ENCODE measurements at regions not wholly inside any gene's neighbourhood (a gene's known extent, or its start where the extent isn't known, plus 50 kb on each side); places are given as distances from the start of the nearest gene placed in this dataset.

GRCh38 chr10:88081457-88082054, 218.1 kb downstream of the PTEN start:
- DNase-seq (ENCODE audit: low read depth in 4 of 4, low spot score in 3 of 4) = no peak

DNA sequence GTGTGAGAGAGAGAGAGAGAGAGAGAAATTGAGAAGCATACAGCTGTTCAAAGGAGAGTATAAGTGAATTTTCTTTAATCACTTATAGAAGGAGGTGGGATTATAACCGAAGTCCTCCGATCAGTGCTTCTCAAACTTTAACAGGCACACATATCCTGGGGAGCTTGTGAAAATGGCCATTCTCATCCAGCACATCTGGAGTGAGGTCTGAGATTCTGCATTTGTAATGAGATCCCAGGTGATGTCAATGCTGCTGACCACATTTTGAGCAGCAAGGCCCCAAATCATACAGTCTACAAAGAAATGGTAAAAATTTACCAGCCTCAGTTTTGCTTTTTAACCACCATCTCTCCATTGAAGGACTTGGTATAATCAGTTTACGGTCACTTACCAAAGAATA, 219.0 kb downstream of the PTEN start:
- no peak for DNase-seq (ENCODE audit: low read depth in 4 of 4, low spot score in 3 of 4)

GRCh38 chr10:88082806-88083596, 219.6 kb downstream of the PTEN start:
- DNase-seq (ENCODE audit: low read depth in 4 of 4, low spot score in 3 of 4) = no peak

DNA sequence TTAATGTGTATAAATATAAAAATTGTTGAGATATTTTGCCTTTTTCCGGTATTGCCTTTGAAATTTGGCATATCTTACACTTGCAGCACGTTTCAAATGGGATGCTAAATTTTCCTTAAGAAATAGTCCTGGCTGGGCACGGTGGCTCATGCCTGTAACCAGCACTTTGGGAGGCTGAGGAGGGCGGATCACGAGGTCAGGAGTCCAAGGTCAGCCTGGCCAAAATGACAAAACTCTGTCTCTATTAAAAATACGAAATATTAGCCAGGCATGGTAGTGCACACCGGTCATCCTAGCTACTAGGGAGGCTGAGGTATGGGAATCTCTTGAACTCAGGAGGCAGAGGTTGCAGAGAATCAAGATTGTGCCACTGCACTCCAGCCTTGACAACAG, 220.2 kb downstream of the PTEN start:
- DNase-seq (ENCODE audit: low read depth in 4 of 4, low spot score in 3 of 4) = no peak

GRCh38 chr10:88086187-88086960, 222.9 kb downstream of the PTEN start:
- DNase-seq (ENCODE audit: low read depth in 4 of 4, low spot score in 3 of 4) = no peak

DNA sequence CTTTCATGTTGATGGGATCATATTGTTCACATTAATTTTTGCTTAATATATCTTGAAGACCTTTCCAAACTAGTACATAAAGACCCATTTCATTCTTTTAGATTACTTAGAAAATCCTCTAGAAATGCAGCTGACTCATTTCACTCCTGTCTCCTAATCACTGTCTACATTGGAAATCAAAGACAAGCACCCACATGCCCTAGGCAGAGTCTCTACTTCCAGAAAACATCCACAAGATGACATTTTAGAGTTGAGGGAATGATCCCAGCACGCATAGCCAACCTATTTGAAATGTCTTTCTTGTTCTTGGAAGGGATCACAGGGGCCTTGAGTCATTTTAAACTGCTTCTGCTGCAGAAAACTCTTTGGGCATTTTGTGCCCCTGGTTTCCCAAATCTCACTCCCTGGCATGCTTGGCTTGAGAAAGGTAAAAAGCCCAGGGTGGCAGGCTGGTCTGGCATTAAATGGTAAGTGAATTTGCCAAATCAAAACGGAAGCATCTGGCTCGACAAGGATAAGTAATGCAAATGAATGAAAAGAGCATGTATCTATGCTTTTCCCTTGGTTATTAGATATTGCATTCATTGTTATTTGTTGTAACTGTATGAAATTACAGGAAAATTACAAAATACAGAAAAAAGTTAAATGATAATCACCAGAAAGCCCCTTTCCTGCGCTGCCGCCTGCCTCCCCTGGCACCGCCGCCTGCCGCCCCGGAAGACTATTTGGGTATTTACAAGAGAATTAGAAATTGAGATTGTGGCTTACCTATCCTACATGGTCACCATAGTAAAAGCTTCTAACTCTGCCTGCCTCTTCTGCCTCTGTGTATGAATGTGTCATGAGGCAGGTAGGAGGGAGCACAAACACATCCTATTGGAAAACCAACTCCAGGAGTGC, 225.3 kb downstream of the PTEN start:
- no peak for DNase-seq (ENCODE audit: low read depth in 4 of 4, low spot score in 3 of 4)

DNA sequence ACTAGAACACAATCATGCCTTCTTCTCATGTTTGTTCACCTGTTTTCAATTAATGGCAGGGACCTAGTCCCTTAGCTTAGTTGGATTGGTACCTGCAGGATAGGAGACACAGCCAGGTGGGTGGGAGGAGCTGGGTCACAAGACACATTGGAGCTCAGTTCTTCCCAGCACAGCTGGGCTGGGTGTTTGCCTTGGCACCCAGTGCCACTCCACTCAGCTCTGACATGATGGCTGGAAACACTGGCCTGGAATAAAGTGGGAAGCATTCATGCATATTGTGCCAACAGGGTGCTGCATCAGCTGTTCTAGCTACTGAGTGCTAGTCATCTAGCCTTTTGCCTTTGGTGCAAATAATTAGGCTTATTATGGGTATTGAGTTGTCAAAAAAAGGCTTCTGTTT, 226.1 kb downstream of the PTEN start:
- no peak for DNase-seq (ENCODE audit: low read depth in 4 of 4, low spot score in 3 of 4)

DNA sequence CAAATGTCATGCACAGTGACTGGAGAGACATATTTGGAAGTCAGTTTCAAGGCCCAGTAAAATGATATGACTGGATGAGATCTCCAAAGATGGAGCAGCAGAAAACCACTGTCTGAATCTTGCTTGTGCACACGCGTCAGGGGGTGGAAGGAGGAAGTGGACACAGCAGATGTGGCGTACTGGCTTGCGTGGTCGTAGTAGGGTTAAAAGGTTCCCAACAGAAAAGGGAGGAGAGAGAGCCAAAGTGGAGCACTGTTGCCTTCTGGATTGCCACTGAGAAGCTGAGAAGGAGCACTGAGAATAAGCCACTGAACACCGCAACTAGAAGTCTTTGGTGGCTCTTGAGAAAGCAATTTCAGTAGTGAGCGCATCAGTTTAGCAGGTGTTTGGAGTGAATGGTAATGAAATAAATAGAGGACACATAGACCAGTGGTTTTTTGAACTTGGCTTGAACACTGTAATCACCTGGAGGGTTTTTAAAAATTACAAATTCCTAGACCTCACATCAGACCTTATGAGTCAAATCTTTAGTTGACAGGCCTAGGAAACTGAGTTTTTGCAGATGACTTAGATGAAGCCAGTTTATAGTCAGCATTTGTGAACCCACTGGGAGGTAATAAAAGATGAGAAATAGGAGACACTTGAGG, 227.3 kb downstream of the PTEN start:
- no peak for DNase-seq (ENCODE audit: low read depth in 4 of 4, low spot score in 3 of 4)

DNA sequence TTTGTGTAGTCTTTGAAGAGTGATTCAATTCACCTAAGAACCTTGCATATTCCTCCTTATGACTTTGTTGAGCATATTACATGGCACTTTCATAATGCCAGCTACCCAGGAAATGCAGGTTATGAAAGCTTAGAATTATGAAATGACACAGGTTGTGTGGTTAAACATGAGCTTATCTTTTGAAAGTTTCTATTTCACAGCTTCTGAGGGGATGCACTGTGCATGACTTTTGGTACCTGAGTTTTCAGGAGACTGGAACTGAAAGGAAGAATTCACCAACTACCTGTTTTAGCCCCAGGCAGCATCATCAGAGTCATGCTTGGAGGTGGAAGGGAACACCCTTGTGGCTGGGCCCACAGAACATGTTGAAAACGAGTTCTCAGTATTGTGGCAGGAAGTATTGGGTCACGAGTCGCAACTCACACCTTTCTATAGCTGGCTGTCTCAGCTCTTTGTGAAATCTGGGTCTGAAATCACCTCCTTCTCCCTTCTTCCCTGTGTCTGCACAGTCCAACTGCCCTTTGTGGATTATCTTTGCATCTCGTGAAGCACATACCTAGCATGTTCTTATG, 228.2 kb downstream of the PTEN start:
- DNase-seq (ENCODE audit: low read depth in 4 of 4, low spot score in 3 of 4) = no peak

GRCh38 chr10:88092265-88092664, 228.8 kb downstream of the PTEN start:
- no peak for DNase-seq (ENCODE audit: low read depth in 4 of 4, low spot score in 3 of 4)

GRCh38 chr10:88092973-88093372, 229.5 kb downstream of the PTEN start:
- no peak for DNase-seq (ENCODE audit: low read depth in 4 of 4, low spot score in 3 of 4)

DNA sequence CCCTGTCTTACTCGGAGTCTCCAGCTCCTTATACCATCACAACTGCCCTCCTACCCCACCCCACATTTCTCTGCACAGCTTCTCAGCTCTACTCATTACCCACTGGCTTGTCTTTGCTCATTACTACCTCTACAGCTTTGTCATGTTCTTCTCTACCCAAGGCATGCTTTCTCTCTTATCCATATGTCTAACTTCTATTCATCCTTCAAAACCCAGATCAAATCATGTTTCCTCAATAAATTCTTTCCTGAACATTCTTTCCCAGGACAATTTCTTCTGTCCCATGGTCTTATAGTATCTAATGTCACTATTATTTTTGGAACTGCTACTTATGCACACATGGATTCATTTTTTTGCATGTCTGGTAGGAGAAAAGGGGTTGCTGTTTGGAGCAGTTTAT, 231.4 kb downstream of the PTEN start:
- DNase-seq (ENCODE audit: low read depth in 4 of 4, low spot score in 3 of 4) = no peak

GRCh38 chr10:88095223-88095721, 231.8 kb downstream of the PTEN start:
- no peak for DNase-seq (ENCODE audit: low read depth in 4 of 4, low spot score in 3 of 4)

- no peak for DNase-seq (ENCODE audit: low read depth in 4 of 4, low spot score in 3 of 4)
Observed at GRCh38 chr10:88095778-88096431, 232.5 kb downstream of the PTEN start.

GRCh38 chr10:88097092-88097516, 233.7 kb downstream of the PTEN start:
- DNase-seq (ENCODE audit: low read depth in 4 of 4, low spot score in 3 of 4) = no peak

- DNase-seq (ENCODE audit: low read depth in 4 of 4, low spot score in 3 of 4) = no peak
Observed at GRCh38 chr10:88097536-88097935, 234.1 kb downstream of the PTEN start.

DNA sequence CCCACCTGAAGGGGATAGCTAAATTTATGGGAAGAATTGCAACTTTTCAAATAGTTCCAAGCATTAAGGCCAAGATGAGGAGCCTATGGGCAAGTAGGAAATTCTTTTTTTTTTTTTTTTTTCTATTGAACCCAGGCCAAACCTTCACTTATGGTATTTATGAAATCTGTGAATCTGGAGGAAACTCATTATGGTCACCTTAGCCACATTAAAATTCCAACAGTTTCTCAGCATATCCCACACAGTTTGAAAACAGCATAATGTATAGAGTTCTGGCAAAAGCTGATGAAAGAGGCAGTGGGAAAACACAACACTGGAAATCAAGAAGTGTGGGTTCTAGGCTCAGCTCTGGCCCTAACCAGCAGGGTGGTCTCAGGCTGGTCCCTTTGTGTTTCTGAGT, 236.9 kb downstream of the PTEN start:
- DNase-seq (ENCODE audit: low read depth in 4 of 4, low spot score in 3 of 4) = no peak

GRCh38 chr10:88101666-88102065, 238.2 kb downstream of the PTEN start:
- DNase-seq (ENCODE audit: low read depth in 4 of 4, low spot score in 3 of 4) = no peak

- DNase-seq (ENCODE audit: low read depth in 4 of 4, low spot score in 3 of 4) = no peak
Observed at GRCh38 chr10:88103576-88103975, 240.2 kb downstream of the PTEN start.

Measured in left renal pelvis (tissue), 4 donors.